Eye (tissue), 1 donor: ENCODE measurements at regions not wholly inside any gene's neighbourhood (a gene's known extent, or its start where the extent isn't known, plus 50 kb on each side); places are given as distances from the start of the nearest gene placed in this dataset.
"Not testable (repeated sequence)": the region's sequence is repeated elsewhere in the genome, so short reads cannot be mapped to it uniquely, and the experiment has no call there.

ENCODE experiments used
- DNase-seq: peaks from one replicate; pipeline ENCODE4 v3.0.0-alpha.2; 2015

GRCh38 chr15:45812200-45812599 lies 177.4 kb downstream of the SQOR start:
- DNase-seq = no peak

GRCh38 chr15:45817578-45817977 lies 182.7 kb downstream of the SQOR start:
- not testable (repeated sequence) for DNase-seq

DNA sequence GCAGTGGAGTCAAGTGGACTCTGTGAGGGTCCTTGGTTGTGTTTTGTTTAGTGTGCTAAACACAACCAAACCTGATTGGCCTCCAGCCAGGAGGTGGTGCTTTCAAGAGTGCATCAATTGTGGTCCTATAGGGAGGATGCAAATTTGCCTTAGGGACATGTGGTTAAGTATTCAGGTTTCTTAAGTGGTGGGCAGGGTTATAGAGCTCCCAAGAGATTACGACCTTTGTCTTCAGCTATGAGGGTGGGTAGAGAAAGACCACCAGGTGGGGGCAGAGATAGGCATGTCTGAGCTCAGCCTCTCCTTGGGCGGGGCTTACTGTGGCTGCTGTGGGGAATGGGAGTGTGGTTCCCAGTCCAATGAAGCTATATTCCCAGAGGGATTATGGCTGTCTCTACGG lies 186.6 kb downstream of the SQOR start:
- no peak for DNase-seq

- not testable (repeated sequence) for DNase-seq
These were observed 188.1 kb downstream of the SQOR start for GRCh38 chr15:45822968-45823367.

DNA sequence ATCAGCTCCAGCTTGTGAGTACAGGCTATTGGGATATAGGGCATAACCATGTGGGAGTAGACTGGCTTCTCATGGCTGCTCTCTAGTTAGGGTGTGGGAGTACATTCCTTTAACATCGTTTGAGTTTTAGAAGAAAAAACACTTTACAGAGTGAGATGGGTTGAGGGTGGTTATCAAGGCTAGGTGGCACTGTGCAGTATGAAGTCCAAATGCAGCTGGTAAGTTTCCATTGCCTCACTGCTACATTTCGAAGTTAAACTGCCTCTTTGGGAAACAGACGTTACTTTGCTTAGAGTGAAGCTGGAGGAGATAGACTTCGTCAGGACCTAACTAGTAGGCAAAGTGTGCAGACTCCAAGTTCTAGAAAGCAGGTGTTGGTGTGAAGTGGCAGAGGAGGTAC lies 192.4 kb downstream of the SQOR start:
- DNase-seq = no peak

DNA sequence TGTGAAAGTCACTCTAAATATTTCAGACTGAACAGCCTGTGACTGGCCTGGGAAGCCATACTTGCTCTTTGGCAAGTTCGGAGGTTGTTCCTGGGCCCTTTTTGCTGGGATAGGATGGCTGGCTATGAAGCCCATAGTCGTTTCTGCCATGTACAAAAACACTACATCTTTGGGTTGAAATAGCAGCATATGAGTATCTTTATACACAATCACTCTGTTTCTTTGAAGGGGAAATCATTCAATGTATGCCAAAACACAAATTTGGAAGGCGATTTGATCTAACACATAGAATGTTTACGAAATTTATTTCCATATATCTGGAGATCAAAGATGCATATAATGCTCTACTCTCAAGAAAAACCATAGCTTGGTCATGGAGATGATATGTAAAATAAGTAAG lies 192.9 kb downstream of the SQOR start:
- DNase-seq = no peak

GRCh38 chr15:45829336-45830153 lies 194.7 kb downstream of the SQOR start:
- DNase-seq = no peak

GRCh38 chr15:45831787-45832186 lies 197.0 kb downstream of the SQOR start:
- DNase-seq = no peak

DNA sequence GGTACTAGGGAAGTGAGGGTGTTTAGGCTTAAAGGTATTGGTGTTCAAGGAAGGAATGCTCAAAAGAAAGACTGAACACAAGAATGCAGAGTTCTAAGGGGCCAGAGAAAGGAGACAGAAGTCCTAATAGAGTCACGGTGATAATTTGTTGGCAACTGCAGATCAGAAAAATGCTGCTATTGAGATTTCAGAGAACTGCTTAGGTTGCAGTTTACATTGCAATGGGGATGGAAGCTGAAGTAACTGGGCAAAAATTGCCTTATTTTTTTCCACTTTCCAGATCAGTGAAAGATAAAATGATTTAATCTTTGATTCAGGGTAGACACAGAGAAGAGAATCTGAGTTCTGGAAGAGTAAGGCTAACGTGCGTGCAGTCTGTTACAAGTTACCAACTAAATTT lies 199.8 kb downstream of the SQOR start:
- no peak for DNase-seq

DNA sequence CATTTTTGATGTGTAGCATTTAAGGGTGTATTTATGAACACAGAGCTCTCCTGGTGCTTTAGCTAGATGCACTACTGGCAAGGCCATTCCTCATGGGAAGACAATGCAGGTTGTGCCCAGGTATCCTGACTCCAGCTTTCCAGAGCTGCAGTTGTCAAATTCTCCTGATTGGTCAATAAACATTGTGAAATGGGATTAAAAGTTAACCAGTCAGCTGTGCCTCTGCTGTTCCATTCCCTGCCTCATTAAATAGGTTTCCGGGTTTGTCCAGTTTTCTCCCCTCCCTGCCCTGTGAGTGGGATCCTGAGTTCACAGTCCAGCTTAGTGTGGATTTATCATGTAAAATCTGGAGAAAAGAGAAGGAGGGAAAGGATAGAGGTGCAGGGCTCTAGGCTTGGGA lies 207.3 kb downstream of the SQOR start:
- DNase-seq = no peak

DNA sequence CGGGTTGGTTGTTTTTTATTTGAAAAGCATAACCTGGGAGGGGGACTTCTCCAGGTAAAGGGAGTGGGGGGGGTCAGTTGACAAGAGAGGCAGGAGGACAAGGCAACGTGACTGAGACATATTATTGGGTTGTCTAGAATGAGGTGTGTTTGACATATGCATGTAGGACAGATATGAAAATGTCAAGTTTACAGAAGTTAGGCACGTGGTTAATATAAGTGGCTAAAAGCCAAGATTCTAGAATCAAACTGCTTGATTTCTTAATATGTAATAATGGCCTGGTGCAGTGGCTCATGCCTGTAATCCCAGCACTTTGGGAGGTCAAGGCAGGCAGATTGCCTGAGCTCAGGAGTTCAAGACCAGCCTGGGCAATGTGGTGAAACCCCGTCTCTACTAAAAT lies 212.8 kb downstream of the SQOR start:
- no peak for DNase-seq

DNA sequence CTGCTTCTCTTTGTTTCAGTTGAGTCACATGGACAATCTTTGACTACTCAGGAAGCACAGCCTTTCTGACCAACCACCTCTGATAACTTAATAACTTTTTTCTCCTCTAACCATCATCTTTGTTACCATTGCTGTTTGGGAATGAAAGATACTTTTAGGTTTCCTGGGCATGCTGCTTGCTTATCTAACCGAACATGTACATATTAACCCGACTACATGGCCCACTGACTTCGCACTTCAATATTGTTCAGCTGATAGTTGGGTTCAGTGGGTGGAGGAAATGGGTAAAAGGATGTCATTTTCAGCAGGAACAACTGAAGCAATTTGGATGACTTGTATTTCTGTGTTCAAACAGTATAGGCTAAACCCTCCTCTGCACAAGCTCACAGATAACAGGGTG lies 214.3 kb downstream of the SQOR start:
- DNase-seq = no peak

GRCh38 chr15:45854455-45855202 lies 219.8 kb downstream of the SQOR start:
- no peak for DNase-seq

DNA sequence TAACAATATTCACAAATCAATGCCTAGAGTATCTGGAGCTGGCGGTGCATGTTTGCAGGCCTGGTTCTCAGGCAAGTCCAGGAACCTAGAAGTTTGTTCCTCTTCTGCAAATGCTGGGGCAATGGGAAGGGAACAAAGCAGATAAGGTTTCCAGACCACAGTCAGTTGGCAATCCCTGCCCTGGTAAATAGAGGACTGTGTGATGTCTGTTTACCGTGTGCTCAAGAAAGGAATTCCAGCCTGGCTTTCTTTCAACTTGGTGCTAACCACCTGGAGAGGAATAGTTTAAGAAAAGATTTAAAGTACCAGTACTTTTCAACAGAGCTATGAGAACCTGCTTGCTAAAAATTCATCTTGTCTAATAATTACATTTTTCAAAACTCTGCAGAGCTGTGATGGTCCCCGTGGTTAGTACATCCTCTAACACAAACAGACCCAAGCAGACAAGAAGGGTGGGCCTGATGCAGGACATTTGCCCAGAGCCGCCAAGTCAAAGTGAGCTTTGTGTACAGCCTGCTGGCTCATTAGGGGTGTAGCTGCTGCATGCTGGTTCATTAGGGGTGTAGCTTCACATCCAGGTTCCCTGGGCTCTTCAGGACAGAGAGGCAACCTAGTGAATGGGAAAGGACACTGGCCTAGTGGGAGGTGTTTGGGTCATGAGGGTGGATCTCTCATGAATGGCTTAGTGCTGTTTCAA lies 220.5 kb downstream of the SQOR start:
- no peak for DNase-seq

DNA sequence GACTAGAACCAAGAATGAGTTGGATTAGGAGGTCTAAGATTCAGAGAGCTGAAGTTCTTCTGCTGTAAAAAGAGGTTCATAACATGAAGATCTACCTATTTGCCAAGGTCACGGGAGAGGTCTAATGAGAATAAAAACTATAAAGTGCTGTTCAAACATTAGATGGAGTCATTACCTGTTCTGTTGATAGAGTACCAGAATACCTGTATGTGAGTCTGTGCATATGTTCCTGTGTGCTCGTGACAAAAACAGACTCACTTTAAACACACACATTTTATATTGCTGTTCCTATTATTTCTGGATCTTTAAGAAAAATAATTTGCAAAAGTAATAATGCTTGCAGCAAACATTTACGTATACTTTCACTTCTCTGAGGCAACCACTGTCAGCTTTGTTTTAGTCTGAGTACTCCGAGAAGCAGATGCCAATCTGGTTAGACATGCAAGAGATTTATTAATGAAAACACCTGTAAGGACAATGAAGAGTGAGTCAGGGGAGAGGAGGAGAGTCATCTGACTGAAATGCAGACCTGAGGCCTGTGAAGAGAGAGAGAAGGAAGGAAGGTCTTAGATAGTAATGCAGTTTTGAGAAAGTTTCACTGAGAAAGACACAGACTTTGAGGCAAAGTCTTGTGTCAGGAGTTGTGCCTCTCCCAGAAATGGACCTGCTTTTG lies 221.2 kb downstream of the SQOR start:
- no peak for DNase-seq

GRCh38 chr15:45857291-45857690 lies 222.5 kb downstream of the SQOR start:
- no peak for DNase-seq

DNA sequence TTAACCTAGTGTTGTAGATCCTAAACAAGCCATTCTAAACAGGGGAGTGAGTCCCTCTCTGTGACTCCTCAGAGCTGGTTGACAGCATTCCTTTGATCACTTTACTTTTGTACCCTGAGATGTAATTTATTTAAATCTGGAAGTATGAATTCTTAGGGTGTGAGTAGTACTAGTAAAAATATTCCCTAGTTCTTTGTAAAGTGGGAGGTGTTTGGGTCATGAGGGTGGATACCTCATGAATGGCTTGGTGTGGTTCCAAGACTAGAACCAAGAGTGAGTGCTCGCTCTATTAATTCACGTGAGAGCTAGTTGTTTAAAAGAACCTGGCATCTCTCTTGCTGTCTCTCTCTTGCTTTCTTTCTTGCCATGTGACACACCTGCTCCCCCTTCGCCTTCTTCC lies 223.7 kb downstream of the SQOR start:
- DNase-seq = no peak

- no peak for DNase-seq
These were observed 227.2 kb downstream of the SQOR start for GRCh38 chr15:45862034-45862433.

DNA sequence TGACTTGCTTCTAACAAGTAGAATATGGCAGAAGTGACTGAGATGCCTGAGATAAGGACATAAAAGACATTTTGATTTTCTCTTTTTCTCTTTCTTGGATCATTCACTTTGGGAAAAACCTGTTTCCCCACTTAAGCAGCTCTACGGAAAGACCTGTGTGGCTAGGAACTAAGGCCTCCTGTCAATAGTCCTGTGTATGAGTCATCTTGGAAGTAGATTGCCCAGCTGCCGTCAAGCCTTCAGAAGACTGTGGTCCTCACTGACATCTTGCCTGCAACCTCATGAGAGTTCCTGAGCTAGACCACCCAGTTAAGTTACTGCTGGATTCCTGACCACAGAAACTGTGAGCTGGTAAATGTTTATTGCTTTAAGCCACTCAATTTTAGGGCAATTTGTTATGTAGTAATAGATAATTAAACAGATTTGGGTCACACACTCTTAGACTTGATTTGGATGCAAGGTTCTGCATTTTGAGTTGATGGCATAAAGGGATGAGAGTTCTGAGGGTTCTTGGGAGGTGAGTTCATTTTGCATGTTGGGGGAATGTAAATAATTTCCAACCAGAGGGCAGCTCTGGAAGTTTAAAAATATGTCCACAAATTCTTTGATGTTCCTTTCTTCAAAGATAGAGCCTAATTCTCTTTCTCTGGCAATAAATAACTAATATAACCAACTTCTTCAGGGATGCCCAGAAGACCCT lies 229.2 kb downstream of the SQOR start:
- no peak for DNase-seq

- no peak for DNase-seq
These were observed 231.8 kb downstream of the SQOR start for GRCh38 chr15:45866616-45867015.

DNA sequence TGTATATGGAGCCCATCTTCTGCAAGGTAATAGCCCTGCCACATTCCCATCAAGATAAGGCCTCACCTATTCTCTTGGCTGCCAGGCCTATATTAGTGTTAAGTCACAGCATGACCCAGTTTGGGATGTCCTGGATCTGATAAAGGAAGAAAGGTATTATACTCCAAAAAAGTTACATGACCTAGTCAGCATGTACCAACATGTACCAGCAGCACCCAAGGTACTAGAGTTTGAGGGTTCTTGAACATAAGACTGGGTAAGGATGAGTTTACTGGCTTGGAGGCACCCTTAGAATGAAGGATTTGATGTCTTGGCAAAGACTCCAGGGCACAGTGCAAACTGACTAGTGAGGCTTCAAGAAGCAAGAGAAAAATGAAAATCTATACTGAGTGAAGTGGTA lies 232.5 kb downstream of the SQOR start:
- no peak for DNase-seq

DNA sequence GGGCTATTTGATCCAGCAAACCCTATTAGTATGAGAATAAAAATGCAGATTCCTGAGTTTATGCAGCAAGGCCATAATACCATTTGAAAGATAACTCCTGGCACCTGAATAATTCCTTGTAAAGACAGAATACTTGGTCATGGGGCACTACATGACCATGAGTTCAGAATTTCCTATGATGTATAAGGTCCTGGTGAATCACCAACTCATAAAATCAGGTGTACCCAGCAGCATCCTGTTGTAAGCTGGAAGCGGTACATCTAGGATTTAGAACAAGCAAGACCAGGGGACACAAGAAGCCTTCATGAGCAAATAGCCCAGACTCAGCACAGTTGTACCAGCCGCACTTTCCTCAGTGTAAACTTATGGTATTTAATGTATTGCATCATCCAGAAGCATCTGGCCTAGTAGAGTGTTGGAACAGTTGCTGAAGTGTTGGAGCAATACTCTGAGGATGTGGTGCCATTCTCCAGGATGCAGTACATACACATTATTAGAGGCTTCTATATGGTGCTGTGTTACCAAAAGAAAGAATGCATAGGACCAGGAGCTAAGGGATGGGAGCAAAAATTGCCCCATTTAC lies 233.4 kb downstream of the SQOR start:
- no peak for DNase-seq
